Neutrophil (primary cell): ENCODE measurements at regions not wholly inside any gene's neighbourhood (a gene's known extent, or its start where the extent isn't known, plus 50 kb on each side); places are given as distances from the start of the nearest gene placed in this dataset.

Source experiments
- H3K27ac ChIP-seq: fragments of 200-600 bp; sonication (generic); 2 replicates; pipeline ENCODE4 v1.5.1; 2016; ENCODE audit warnings: mild to moderate bottlenecking, moderate library complexity
- H3K27me3 ChIP-seq: fragments of 200-600 bp; sonication (generic); 2 replicates; pipeline ENCODE4 v1.6.0; 2016; ENCODE audit warnings: mild to moderate bottlenecking
- H3K36me3 ChIP-seq: fragments of 200-600 bp; sonication (generic); 2 replicates; pipeline ENCODE4 v1.5.1; 2017
- H3K4me1 ChIP-seq, 2 experiments: fragments of 200-600 bp in 1 of 2; sonication (generic) in 1 of 2; 1 replicate in 1 of 2; 2 replicates in 1 of 2; pipeline versions ENCODE4 v1.5.1 to v1.6.1; 2013 to 2016; ENCODE audit warnings: low read depth in 1 of 2, low read length in 1 of 2, mild to moderate bottlenecking in 1 of 2, moderate library complexity in 1 of 2; ENCODE audit not compliant: control insufficient read depth in 1 of 2, insufficient read depth in 1 of 2
- H3K4me3 ChIP-seq, 2 experiments: fragments of 200-600 bp in 1 of 2; sonication (generic) in 1 of 2; 1 replicate in 1 of 2; 2 replicates in 1 of 2; pipeline ENCODE4 v1.5.1; 2013 to 2016; ENCODE audit warnings: low read depth in 1 of 2, low read length in 1 of 2, mild to moderate bottlenecking in 1 of 2, moderate library complexity in 1 of 2
- H3K9me3 ChIP-seq: fragments of 200-600 bp; sonication (generic); 2 replicates; pipeline ENCODE4 v1.5.1; 2016
- CTCF ChIP-seq: fragments of 200-600 bp; sonication (generic); IDR thresholded peaks from 2 replicates; pipeline ENCODE4 v1.5.1; 2016; ENCODE audit warnings: antibody characterized with exemption

GRCh38 chr5:124839371-124839998, 93.0 kb upstream of the ZNF608 start:
- no peak for TF ChIP-seq CTCF
- Histone ChIP-seq H3K36me3 (no peaks in the 10 kb centered on the region), H3K27me3 (no peaks in the 10 kb centered on the region), H3K9me3 (no peaks in the 10 kb centered on the region), H3K27ac (peak overlapping the region; percentile 63), H3K4me3 (no peak overlapping the region), H3K4me1 (peaks cover 60 to 64% of the 10 kb centered on the region in 2 experiments)

- H3K9me3 ChIP-seq, result no peaks in the 10 kb centered on the region
- TF ChIP-seq CTCF, result no peak
- no peaks in the 10 kb centered on the region for H3K36me3 ChIP-seq
- peaks cover 76 to 87% of the 10 kb centered on the region in 2 experiments for H3K4me1 ChIP-seq
- peak overlapping the region; percentile 26 to 34 for H3K4me3 ChIP-seq
- H3K27ac ChIP-seq, result peak overlapping the region; percentile 83
- no peaks in the 10 kb centered on the region for H3K27me3 ChIP-seq
Observed at GRCh38 chr5:124841829-124842712, 95.6 kb upstream of the ZNF608 start.

- no peak for TF ChIP-seq CTCF
- peak overlapping the region; percentile 83 for H3K27ac ChIP-seq
- no peaks in the 10 kb centered on the region for H3K36me3 ChIP-seq
- H3K9me3 ChIP-seq, result no peaks in the 10 kb centered on the region
- no peaks in the 10 kb centered on the region for H3K27me3 ChIP-seq
- H3K4me1 ChIP-seq, result peaks cover 85 to 95% of the 10 kb centered on the region in 2 experiments
- peak overlapping the region; percentile 26 to 34 for H3K4me3 ChIP-seq
Observed at GRCh38 chr5:124842725-124843595, 96.5 kb upstream of the ZNF608 start.

- Histone ChIP-seq H3K4me1 (peaks cover 90 to 96% of the 10 kb centered on the region in 2 experiments), H3K27me3 (no peaks in the 10 kb centered on the region), H3K36me3 (no peaks in the 10 kb centered on the region), H3K27ac (peak overlapping the region; percentile 83), H3K4me3 (peak overlapping the region; percentile 26 to 34), H3K9me3 (no peaks in the 10 kb centered on the region)
- TF ChIP-seq CTCF, result no peak
Observed at GRCh38 chr5:124843596-124843899, 97.1 kb upstream of the ZNF608 start.

- TF ChIP-seq CTCF, result no peak
Observed at GRCh38 chr5:124844371-124844920, 98.0 kb upstream of the ZNF608 start.

More at GRCh38 chr5:124844371-124844920, 98.0 kb upstream of the ZNF608 start:
- no peaks in the 10 kb centered on the region for H3K9me3 ChIP-seq
- peak overlapping the region; percentile 83 for H3K27ac ChIP-seq
- H3K4me3 ChIP-seq, result no peak overlapping the region
- H3K36me3 ChIP-seq, result no peaks in the 10 kb centered on the region
- no peaks in the 10 kb centered on the region for H3K27me3 ChIP-seq
- H3K4me1 ChIP-seq, result peaks cover 89 to 96% of the 10 kb centered on the region in 2 experiments
